ENCODE measurements at regions not wholly inside any gene's neighbourhood (a gene's known extent, or its start where the extent isn't known, plus 50 kb on each side); places are given as distances from the start of the nearest gene placed in this dataset.

GRCh38 chr6:22621701-22622100 lies 52.3 kb downstream of the HDGFL1 start:
- no peak for DNase-seq

- no peak for DNase-seq
Observed at GRCh38 chr6:22622351-22622750, 53.0 kb downstream of the HDGFL1 start.

GRCh38 chr6:22622813-22623212 lies 53.4 kb downstream of the HDGFL1 start:
- no peak for DNase-seq

GRCh38 chr6:22627644-22628043 lies 58.3 kb downstream of the HDGFL1 start:
- DNase-seq = no peak

- no peak for DNase-seq
Observed at GRCh38 chr6:22631091-22631490, 61.7 kb downstream of the HDGFL1 start.

- DNase-seq = no peak
Observed at GRCh38 chr6:22632581-22633145, 63.3 kb downstream of the HDGFL1 start.

- DNase-seq = no peak
Observed at GRCh38 chr6:22636452-22636851, 67.1 kb downstream of the HDGFL1 start.

GRCh38 chr6:22637782-22638181 lies 68.4 kb downstream of the HDGFL1 start:
- no peak for DNase-seq

GRCh38 chr6:22638320-22638719 lies 69.0 kb downstream of the HDGFL1 start:
- DNase-seq = no peak

- DNase-seq = no peak
Observed at GRCh38 chr6:22642254-22642653, 72.9 kb downstream of the HDGFL1 start.

GRCh38 chr6:22643780-22644179 lies 74.4 kb downstream of the HDGFL1 start:
- no peak for DNase-seq

GRCh38 chr6:22647719-22648118 lies 78.4 kb downstream of the HDGFL1 start:
- DNase-seq = no peak

GRCh38 chr6:22651731-22652130 lies 82.4 kb downstream of the HDGFL1 start:
- no peak for DNase-seq

- DNase-seq = no peak
Observed at GRCh38 chr6:22653980-22654610, 84.7 kb downstream of the HDGFL1 start.

GRCh38 chr6:22656706-22657351 lies 87.5 kb downstream of the HDGFL1 start:
- DNase-seq = no peak

GRCh38 chr6:22657352-22657980 lies 88.1 kb downstream of the HDGFL1 start:
- DNase-seq = no peak

- DNase-seq = no peak
Observed at GRCh38 chr6:22658183-22658582, 88.8 kb downstream of the HDGFL1 start.

- no peak for DNase-seq
Observed at GRCh38 chr6:22658934-22659333, 89.6 kb downstream of the HDGFL1 start.

GRCh38 chr6:22664968-22665367 lies 95.6 kb downstream of the HDGFL1 start:
- DNase-seq = no peak

- no peak for DNase-seq
Observed at GRCh38 chr6:22666021-22666420, 96.7 kb downstream of the HDGFL1 start.

- no peak for DNase-seq
Observed at GRCh38 chr6:22666586-22666985, 97.2 kb downstream of the HDGFL1 start.

- no peak for DNase-seq
Observed at GRCh38 chr6:22667855-22668254, 98.5 kb downstream of the HDGFL1 start.

GRCh38 chr6:22668307-22668706 lies 98.9 kb downstream of the HDGFL1 start:
- no peak for DNase-seq

GRCh38 chr6:22668717-22669116 lies 99.4 kb downstream of the HDGFL1 start:
- DNase-seq = no peak
